ENCODE measurements at regions not wholly inside any gene's neighbourhood (a gene's known extent, or its start where the extent isn't known, plus 50 kb on each side); places are given as distances from the start of the nearest gene placed in this dataset.

DNA sequence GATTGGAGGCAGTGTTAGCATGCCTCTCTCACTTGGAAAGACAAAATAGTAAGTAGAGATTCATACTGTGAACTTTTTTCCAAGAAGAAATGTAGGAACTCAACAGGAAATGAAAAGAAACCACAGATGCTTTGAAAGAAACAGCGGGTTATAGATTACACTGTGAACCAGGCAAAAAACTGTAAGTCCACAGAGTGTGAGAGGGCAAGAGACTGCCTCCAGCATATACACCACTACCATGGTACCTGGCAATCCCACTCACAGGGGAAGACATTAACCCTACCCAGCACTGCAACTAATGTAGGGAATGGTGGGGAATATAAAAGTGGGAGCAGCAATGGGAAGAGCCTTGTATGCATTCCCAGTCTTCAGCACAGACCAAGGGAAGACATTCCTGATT lies 150.6 kb upstream of the GALNT5 start:
- Mint-ChIP-seq H3K27ac (no peak overlapping the region), H3K4me1 (peaks cover 3% of the 10 kb centered on the region), H3K27me3 (no peaks in the 10 kb centered on the region), H3K9me3 (peaks cover 2% of the 10 kb centered on the region), H3K36me3 (no peaks in the 10 kb centered on the region), H3K4me3 (no peak overlapping the region)
- POLR2A ChIA-PET = no interaction called here
- DNase-seq (no peak), ATAC-seq (ENCODE audit: low read depth) (no peak)

DNA sequence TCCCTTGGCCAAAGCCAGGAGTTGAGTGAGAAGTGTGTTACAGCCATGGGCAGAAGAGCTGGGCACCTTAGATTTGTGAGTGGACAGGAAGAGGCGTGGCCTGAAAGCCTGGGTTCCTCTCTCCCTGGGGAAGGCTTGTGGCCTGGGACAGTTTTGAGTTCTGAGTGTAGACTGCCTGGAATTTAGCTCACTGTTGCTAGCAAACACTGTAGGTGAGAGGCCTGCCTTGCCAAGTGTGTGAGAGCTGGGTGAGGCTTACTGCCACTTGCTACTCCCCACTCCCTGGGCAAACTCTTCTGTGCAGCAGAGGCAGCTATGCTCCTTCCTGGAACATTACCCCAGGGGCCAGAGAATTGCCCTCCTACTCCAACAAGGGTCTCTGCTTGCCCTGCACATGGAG lies 150.0 kb upstream of the GALNT5 start:
- no peak overlapping the region for H3K4me3 Mint-ChIP-seq
- peaks cover 1% of the 10 kb centered on the region for H3K9me3 Mint-ChIP-seq
- no peak overlapping the region for H3K27ac Mint-ChIP-seq
- ATAC-seq (ENCODE audit: low read depth) = no peak
- H3K36me3 Mint-ChIP-seq = no peaks in the 10 kb centered on the region
- no peaks in the 10 kb centered on the region for H3K27me3 Mint-ChIP-seq
- POLR2A ChIA-PET = no interaction called here
- H3K4me1 Mint-ChIP-seq = peaks cover 3% of the 10 kb centered on the region
- DNase-seq = no peak

DNA sequence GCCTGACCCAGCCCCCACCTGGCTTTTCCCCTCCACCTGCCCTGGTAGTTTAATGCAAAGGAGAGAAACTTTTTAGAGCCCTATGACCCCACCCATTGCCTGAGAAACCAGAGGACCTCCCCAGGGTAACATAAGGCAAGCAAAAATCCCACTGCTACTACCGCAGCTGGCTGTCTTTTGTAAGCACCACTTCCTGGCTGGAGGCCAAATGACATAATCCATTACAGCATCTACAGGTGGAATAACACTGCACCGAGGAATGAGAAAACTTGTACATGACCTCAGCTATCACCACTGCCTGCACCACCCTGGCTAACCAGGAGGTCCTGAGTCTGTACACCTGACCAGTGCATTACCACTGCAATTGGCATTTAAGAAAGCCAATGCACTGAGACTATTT lies 149.6 kb upstream of the GALNT5 start:
- no peak for DNase-seq
- POLR2A ChIA-PET = no interaction called here
- Mint-ChIP-seq H3K4me3 (no peak overlapping the region), H3K4me1 (peaks cover 3% of the 10 kb centered on the region), H3K9me3 (peaks cover under 1% of the 10 kb centered on the region), H3K27me3 (no peaks in the 10 kb centered on the region), H3K36me3 (no peaks in the 10 kb centered on the region), H3K27ac (no peak overlapping the region)
- no peak for ATAC-seq (ENCODE audit: low read depth)

DNA sequence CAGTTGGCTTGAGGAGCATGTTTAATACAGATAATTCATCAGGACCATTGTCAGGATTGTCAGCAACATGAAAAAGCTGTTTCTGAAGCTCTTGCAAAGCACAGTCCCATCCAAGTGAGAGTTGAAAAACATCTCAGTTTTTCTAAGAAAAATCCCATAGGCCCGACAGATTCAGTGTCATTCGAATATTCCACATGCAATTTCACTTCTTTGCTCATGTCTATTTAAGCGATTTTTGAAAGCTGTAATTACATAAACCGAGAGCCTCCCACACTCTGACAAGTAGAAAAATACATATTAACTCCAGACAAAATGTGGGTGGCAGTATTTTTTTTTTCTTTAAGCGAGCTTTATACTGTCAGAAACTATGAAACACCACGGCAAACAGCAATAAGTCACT lies 134.7 kb upstream of the GALNT5 start:
- peaks cover 3% of the 10 kb centered on the region for H3K27me3 Mint-ChIP-seq
- H3K4me3 Mint-ChIP-seq = no peak overlapping the region
- no peaks in the 10 kb centered on the region for H3K9me3 Mint-ChIP-seq
- no peaks in the 10 kb centered on the region for H3K36me3 Mint-ChIP-seq
- no peaks in the 10 kb centered on the region for H3K4me1 Mint-ChIP-seq
- H3K27ac Mint-ChIP-seq = no peak overlapping the region
- POLR2A ChIA-PET = no interaction called here
- DNase-seq = no peak
- no peak for ATAC-seq (ENCODE audit: low read depth)

DNA sequence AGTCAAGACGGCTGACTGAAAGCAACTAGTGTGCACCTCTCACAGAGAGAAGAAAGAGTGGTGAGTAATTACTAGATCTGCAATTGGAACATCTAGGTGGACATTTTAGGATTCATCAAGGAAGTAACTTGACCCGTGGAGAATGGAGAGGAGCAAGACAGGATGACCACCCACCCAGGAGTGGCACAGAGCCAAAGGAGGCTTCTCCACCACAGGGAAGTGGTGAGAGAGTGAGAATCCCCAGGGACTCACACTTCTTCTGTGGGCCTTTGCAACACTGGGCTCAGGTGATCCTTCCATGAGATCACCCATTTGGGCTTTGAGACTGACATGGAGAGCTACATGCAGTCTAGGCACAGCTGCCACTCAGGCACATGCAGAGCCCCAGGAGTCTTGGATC lies 132.8 kb upstream of the GALNT5 start:
- Mint-ChIP-seq H3K36me3 (no peaks in the 10 kb centered on the region), H3K4me3 (no peak overlapping the region), H3K27ac (no peak overlapping the region), H3K4me1 (no peaks in the 10 kb centered on the region), H3K27me3 (peaks cover 3% of the 10 kb centered on the region), H3K9me3 (no peaks in the 10 kb centered on the region)
- DNase-seq (no peak), ATAC-seq (ENCODE audit: low read depth) (no peak)
- POLR2A ChIA-PET = no interaction called here

DNA sequence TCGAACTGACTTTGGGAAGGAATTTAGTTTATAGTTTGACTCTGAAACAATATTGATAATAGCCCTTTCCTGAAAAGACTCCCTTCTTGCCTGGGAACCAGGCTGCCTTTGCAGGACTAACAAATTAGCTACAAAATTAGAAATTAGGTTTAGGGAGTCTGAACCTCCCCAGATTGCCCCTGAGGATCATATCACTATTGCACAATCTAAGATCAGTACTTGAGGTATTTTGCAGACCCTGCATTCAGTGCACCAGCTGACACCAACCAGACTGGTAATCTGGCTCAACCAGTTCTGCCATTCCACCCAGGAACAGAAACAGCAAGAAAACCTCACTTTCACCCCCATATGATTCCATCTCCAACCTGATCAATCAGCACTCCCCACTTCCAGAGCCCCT lies 131.8 kb upstream of the GALNT5 start:
- ATAC-seq (ENCODE audit: low read depth) (no peak), DNase-seq (no peak)
- peaks cover 3% of the 10 kb centered on the region for H3K27me3 Mint-ChIP-seq
- H3K4me1 Mint-ChIP-seq = no peaks in the 10 kb centered on the region
- H3K4me3 Mint-ChIP-seq = no peak overlapping the region
- H3K36me3 Mint-ChIP-seq = no peaks in the 10 kb centered on the region
- no peak overlapping the region for H3K27ac Mint-ChIP-seq
- POLR2A ChIA-PET = no interaction called here
- H3K9me3 Mint-ChIP-seq = no peaks in the 10 kb centered on the region

DNA sequence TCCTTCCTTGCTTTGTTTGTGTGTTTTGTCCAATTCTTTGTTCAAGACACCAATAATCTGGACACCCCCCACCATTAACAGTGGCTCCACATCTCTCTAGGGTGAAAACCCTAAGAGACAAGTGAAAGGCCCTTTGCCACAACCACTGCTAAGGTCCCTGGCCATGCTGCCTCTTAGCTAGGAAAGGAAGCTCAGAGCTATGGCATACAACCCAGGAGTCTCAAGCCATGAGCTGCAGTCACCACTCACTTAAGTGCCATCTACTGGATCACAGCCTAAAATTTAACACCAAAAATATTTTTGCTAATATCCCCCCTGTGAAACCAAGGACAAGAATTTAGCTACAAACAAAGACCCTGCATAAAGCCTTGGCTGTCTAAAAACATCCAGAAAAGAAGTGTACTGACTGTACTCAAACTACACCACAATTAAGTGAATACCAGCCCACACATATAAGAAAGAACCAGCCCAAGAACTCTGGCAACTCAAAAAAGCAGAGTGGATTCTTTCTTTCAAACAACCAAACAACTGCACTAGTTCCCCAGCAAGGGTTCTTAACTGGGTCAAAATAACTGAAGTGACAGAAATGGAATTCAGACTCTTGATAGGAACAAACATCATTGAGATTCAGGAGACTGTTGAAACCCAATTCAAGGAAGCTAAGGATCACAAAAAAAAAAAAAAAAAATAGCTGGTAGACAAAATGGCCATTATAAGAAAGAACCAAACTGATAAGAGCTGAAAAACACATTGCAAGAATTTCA lies 130.1 kb upstream of the GALNT5 start:
- H3K27me3 Mint-ChIP-seq = peaks cover 3% of the 10 kb centered on the region
- no peaks in the 10 kb centered on the region for H3K4me1 Mint-ChIP-seq
- H3K9me3 Mint-ChIP-seq = no peaks in the 10 kb centered on the region
- DNase-seq = no peak
- ATAC-seq (ENCODE audit: low read depth) = no peak
- H3K36me3 Mint-ChIP-seq = no peaks in the 10 kb centered on the region
- no peak overlapping the region for H3K27ac Mint-ChIP-seq
- POLR2A ChIA-PET = no interaction called here
- no peak overlapping the region for H3K4me3 Mint-ChIP-seq

DNA sequence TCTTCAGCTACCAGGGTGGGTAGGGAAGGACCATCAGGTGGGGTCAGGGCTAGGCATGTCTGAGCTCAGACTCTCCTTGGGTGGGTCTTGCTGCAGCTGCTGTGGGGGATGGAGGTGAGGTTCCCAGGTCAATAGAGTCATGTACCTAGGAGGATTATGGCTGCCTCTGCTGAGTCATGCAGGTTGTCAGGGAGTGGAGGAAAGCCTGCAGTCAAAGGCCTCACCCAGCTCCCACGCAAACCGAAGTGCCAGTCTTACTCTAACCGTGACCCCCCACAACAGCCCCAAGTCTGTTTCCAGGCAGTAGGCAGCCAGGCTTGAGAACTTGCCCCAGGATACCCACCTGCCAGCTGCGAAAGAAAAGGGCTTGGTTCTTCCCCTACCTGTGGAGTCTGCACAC lies 113.6 kb upstream of the GALNT5 start:
- POLR2A ChIA-PET = no interaction called here
- Mint-ChIP-seq H3K36me3 (no peaks in the 10 kb centered on the region), H3K27me3 (peaks cover 6% of the 10 kb centered on the region), H3K4me1 (no peaks in the 10 kb centered on the region), H3K9me3 (no peaks in the 10 kb centered on the region), H3K27ac (no peak overlapping the region), H3K4me3 (no peak overlapping the region)
- ATAC-seq (ENCODE audit: low read depth) (no peak), DNase-seq (no peak)

DNA sequence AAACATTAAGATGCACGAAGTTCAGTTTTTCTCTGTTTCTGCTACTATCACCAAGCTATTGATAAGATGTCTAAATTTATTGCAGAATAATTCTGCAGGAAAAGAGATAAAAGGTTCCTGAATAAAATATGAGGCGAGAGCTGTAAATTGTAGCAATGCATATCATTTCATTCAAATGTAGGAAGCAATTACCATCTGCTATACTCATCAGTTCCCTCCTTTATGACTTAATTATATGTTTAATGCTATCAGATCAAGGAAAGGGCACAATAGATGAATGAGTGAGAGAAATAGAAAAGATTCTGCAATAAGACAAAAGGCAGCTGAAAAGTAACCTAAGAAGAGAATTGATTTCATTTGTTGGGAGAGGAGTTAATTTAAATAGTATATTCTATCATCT lies 108.2 kb upstream of the GALNT5 start:
- Mint-ChIP-seq H3K27me3 (peaks cover 3% of the 10 kb centered on the region), H3K4me3 (no peak overlapping the region), H3K9me3 (no peaks in the 10 kb centered on the region), H3K4me1 (no peaks in the 10 kb centered on the region), H3K27ac (no peak overlapping the region), H3K36me3 (no peaks in the 10 kb centered on the region)
- ATAC-seq (ENCODE audit: low read depth) (no peak), DNase-seq (no peak)
- POLR2A ChIA-PET = no interaction called here

DNA sequence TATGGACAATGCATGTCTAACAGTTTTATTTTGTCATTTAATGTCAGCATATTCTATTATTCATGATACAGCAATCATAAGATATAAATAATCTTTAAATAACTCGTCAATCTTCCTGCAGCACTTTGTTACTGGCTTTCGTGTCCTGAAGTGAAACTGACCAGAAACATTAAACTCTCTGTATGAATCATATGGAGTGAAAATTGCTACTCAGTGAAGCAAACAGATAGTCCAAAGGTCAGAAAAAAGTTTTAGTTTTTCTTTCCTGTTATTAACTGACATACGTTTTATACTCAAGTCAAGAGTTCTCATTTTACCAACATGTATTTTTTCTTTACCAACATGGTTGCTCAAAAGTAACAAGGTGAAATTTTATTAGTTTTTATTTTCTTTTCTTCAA lies 106.8 kb upstream of the GALNT5 start:
- Mint-ChIP-seq H3K27ac (no peak overlapping the region), H3K4me1 (no peaks in the 10 kb centered on the region), H3K27me3 (peaks cover 3% of the 10 kb centered on the region), H3K4me3 (no peak overlapping the region), H3K9me3 (no peaks in the 10 kb centered on the region), H3K36me3 (no peaks in the 10 kb centered on the region)
- ATAC-seq (ENCODE audit: low read depth) (no peak), DNase-seq (no peak)
- POLR2A ChIA-PET = no interaction called here

DNA sequence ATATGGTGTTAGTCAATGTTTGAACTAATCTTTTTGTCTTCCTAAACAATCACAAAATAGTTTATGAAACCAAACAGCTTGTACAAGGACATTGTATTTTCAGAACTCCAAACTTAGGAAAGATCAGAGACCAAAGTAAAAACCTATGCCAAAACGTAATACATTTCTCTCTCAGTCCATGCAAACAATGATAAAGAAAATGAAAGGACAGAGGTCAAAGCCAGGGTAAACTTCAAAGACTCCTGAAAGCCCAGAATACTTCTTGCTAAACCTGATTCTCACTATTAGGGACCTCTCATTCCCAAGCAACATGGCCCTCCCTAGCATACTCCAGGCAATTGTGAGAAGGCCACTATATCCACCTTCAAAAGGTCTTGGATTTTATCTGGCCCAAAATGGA lies 105.1 kb upstream of the GALNT5 start:
- peaks cover 5% of the 10 kb centered on the region for H3K27me3 Mint-ChIP-seq
- H3K4me3 Mint-ChIP-seq = no peak overlapping the region
- DNase-seq = no peak
- POLR2A ChIA-PET = no interaction called here
- H3K4me1 Mint-ChIP-seq = no peaks in the 10 kb centered on the region
- ATAC-seq (ENCODE audit: low read depth) = no peak
- H3K36me3 Mint-ChIP-seq = no peaks in the 10 kb centered on the region
- no peaks in the 10 kb centered on the region for H3K9me3 Mint-ChIP-seq
- H3K27ac Mint-ChIP-seq = no peak overlapping the region

DNA sequence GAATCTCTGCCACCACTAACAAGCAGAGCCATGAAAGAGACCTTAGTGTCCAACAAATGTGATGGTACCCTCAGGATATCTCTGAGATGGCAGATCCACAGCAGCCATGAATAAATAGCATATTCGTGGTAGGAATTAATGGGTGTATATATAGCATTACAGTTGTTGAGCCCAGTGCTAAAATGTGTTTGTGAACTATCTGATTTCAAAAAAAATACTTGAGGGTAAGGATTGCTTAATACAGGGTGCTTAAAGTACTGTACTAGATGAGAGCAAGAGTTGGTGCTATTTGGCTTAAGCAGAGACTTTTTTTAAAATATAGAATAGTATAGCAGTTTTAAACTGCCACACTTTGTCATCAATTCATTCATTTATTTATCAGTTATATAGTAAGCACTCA lies 101.5 kb upstream of the GALNT5 start:
- no peak overlapping the region for H3K4me3 Mint-ChIP-seq
- DNase-seq = no peak
- ATAC-seq (ENCODE audit: low read depth) = no peak
- no peaks in the 10 kb centered on the region for H3K4me1 Mint-ChIP-seq
- no peaks in the 10 kb centered on the region for H3K36me3 Mint-ChIP-seq
- no peak overlapping the region for H3K27ac Mint-ChIP-seq
- POLR2A ChIA-PET = no interaction called here
- H3K27me3 Mint-ChIP-seq = peaks cover 8% of the 10 kb centered on the region
- H3K9me3 Mint-ChIP-seq = no peaks in the 10 kb centered on the region

DNA sequence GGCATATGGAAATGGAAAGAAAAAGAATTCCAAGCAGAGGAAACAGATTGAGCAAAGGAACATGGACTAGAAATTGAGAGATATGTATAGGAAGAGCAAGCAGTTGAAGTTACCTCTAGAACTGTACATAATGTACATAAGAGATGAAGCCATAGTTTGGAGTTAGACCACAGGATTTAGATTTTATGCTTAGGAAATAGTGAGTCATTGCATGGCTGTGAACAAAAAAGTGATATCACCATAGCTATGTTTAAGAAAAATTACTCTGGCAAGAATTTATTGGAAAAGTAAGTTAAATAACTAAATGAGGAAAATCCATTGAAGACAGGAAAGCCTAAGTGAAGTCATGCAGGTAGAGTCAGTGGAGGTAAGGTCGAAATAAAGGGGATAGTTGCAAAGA lies 99.4 kb upstream of the GALNT5 start:
- Mint-ChIP-seq H3K4me3 (no peak overlapping the region), H3K36me3 (no peaks in the 10 kb centered on the region)
- no peak for ATAC-seq (ENCODE audit: low read depth)

DNA sequence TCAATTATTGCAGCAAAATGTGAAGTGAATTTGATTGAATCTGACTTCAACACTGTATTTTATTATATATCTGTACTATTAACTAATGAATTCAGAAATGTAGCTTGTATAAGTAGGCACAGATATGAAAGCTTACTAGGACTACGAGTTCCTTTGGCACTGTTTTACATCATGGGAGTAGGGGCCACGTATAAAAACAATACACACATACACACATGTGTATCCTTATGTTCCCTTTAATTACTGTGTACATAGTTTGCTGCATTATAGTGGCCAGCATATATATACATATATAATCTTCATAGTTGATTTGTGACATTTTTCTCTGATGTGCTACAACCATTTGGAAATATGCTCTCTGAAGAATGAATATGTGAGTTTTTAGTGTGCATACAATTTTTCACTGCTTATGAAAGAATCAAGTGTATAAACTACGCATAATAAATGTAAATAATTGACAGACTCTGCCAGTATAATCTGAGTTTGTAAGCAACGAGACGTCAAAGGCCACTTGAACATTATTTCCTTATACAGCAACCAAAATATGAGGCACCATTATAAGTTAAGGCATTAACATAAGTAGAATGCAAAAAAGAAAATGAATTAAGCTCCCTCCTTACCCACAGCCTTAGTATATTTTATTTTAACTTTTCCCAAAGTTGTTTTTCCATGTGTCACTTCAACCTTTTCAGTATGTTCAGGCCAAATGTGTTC lies 98.1 kb upstream of the GALNT5 start:
- H3K4me3 Mint-ChIP-seq = no peak overlapping the region
- no peaks in the 10 kb centered on the region for H3K9me3 Mint-ChIP-seq
- no peaks in the 10 kb centered on the region for H3K36me3 Mint-ChIP-seq
- no peaks in the 10 kb centered on the region for H3K4me1 Mint-ChIP-seq
- POLR2A ChIA-PET = no interaction called here
- DNase-seq (no peak), ATAC-seq (ENCODE audit: low read depth) (no peak)
- H3K27me3 Mint-ChIP-seq = peaks cover 8% of the 10 kb centered on the region
- no peak overlapping the region for H3K27ac Mint-ChIP-seq

More for the DNA sequence above, 99.4 kb upstream of the GALNT5 start:
- H3K27me3 Mint-ChIP-seq = peaks cover 8% of the 10 kb centered on the region
- H3K4me1 Mint-ChIP-seq = no peaks in the 10 kb centered on the region
- H3K9me3 Mint-ChIP-seq = no peaks in the 10 kb centered on the region
- POLR2A ChIA-PET = no interaction called here
- DNase-seq = no peak
- H3K27ac Mint-ChIP-seq = no peak overlapping the region

Measured in activated naive CD8-positive, alpha-beta T cell treated with anti-CD3 and anti-CD28 coated beads, Interleukin-2, amount 10 ng/mL, durations not matched to agents 7 days and 5 days (primary cell).